ENCODE measurements at regions not wholly inside any gene's neighbourhood (a gene's known extent, or its start where the extent isn't known, plus 50 kb on each side); places are given as distances from the start of the nearest gene placed in this dataset.
"Not testable (repeated sequence)": the region's sequence is repeated elsewhere in the genome, so short reads cannot be mapped to it uniquely, and the experiment has no call there.

DNA sequence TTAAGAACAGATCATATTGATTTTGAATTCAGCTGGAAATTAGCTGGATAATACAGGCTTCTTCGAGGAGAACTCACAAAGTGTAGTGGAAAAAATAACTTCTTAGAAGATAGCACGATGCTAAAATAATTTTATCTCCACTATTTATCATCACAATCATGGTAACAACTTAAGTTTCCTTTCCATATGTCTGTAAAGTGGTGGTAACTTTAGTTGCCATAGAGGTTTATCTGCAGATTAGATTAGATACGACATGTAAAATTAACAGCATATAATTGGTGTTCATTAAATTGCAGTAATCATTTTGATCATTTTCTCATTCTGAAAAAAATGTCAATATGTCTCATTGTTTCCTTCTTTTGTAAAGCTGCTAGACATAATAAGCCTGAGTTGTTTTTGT, 921.5 kb downstream of the KCNT2 start:
- DNase-seq (ENCODE audit: low spot score), result no peak

DNA sequence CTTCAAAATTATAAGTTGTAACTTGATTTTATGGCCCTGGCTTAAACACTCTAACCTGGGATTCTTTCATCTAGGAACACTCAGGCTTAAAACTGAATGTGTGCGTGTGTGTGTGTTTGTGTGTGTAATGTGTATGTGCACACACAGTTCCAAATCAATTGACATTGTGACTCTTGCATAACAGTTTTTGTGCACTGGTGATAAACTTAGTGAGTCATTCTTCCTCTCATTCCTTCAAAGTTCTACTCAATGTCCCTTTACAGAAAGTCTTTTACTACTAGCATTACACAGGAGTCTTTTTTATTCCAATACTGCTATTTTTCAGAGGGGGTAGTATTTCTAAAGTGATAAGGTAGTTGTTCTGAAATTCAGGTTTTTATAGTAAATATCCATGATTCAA, 943.6 kb downstream of the KCNT2 start:
- DNase-seq (ENCODE audit: low spot score), result no peak

DNA sequence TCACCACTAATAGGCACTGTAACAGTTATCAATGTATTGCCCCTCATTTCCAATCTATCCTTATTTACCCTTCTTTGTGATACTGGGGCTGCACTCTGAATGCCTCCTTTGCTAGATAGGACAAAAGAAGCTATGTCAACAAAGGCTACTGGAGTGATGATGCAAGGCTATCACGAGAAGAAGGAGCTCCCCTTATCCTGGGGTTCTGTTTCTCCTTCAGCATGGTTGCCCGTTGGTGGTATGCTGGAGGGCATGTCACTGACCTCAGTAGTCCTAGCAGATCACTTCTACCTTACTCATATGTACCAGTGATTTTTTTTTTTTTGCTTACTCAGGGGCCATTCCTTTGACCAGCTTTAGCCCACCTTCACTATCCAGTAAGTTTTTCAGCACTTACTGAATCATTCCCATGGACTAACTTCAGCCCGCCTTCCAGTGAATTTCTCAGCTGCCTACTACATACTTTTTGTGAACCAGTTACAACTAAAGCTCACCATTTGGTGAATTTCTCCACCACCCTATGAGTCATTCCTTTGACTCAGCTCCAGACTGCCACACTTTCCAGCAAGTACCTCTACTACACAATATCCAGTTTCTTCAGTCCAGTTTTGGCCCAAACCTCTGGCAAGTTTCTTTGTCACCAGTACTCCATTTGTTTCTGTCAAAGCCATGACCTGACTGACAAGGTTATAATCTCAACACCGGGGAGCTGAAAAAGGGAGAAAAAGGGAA, 944.5 kb downstream of the KCNT2 start:
- DNase-seq (ENCODE audit: low spot score), result no peak

DNA sequence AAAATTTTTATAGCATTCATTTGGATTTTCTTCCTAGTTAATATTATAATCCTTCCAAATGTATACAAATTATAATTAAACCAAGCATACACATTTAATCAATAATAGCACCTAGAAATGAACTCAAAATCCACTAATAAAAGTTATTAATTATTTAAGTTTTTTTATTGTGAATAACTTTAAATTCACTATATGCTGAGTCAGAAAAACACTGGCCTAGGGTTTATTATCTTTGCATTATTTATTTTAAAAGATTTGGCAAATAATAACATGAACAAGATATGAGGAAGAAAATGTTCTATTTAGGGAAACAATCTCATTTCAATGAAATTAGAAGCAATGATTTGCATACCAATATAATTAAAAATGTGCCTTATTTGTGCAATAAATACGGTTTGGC, 951.5 kb downstream of the KCNT2 start:
- no peak for DNase-seq (ENCODE audit: low spot score)

DNA sequence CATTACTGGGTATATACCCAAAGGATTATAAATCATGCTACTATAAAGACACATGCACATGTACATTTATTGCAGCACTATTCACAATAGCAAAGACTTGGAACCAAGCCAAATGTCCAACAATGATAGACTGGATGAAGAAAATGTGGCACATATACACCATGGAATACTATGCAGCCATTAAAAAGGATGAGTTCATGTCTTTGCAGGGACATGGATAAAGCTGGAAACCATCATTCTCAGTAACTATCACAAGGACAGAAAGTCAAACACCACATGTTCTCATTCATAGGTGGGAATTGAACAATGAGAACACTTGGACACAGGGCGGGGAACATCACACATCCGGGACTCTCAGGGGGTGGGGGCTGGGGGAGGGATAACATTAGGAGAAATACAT, 959.4 kb downstream of the KCNT2 start:
- not testable (repeated sequence) for DNase-seq (ENCODE audit: low spot score)

DNA sequence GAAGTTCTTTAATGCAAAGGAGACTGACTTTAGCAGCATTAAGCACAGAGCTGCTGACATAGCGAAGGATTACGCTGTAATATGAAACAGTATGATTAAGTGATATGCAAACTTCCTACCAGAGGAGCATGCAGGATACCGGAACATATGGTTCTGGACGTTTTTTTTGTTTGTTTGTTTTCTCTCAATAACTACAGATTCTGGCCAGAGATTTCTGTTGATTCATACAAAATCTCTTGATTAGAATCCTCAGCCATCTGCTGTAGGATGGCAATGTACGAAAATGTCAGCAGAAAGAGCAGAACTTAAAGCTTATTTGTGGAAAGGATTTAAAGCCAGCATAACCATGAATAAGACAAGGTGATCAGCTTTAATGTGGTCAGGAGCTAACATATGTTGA, 970.7 kb downstream of the KCNT2 start:
- no peak for DNase-seq (ENCODE audit: low spot score)

DNA sequence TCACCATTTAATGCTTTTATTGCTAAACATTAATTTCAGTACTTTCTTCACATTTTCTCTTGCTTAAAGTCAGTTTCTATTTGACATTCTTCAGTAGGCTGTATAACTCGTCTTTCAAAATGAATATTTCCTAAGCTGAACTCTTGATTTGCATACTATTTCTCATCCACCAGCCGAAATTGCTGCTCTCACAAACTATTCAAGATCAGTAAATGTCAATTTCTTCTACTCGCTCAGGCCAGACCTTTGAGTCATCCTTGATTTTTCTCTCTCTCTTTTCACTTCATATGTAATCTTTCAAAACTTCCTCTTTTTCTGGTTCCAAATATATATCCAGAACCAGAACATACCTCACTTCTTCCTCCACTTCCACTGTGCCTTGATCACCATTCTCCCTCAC, 990.0 kb downstream of the KCNT2 start:
- DNase-seq (ENCODE audit: low spot score), result no peak

DNA sequence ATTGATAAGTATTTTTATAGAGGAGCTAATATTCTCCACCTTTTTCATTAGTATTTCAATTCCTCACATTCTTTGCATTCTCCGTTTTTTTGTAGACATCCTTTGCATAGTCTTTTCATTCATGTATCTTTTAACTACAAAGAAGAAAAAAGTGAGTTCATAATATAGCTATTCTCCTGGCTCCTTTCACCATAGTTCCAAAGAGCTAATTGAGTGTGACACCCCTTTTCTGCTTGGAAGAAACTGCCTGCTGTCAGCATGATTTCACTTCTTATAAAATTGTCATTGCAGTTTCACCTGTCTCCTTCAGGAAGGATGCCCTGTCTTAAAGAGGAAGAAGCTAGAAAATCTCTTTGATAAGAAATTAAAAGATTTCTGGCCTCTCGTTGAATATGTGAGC, 991.1 kb downstream of the KCNT2 start:
- DNase-seq (ENCODE audit: low spot score), result no peak

DNA sequence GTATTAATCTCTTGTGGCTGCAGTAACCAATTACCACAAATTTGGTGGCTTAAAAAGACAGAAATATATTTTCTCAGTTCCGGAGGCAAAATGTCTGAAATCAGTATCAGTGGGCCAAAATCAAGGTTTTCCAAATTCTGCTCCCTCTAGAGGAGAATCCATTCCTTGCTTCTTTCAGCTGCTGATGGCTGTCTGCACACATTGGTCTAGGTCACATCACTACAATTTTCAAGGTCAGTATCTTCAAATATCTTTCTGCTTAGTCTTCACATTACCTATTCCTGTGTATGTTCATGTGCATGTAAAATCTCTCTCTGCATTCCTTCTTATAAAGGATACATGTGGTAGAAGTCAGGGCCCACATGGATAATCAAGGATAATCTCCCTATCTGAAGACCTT, 999.4 kb downstream of the KCNT2 start:
- DNase-seq (ENCODE audit: low spot score), result no peak

DNA sequence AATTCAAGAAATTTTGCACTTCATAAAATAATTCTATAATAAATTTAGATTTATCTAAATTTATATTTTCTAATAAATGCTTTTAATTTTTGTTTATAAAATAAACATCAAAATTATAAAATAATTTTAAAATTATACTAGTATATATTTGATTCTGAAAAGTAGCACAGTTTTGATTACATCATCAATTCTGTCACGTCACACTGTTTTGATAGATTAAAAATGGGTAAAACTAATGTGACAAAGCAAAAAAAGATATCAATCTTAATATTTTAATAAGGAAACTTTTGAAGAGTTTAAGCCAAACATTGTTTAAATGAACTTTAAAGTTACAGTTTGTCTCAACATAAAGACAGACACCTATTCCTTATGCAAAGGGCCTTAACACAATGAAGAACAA, 1001.8 kb downstream of the KCNT2 start:
- no peak for DNase-seq (ENCODE audit: low spot score)

DNA sequence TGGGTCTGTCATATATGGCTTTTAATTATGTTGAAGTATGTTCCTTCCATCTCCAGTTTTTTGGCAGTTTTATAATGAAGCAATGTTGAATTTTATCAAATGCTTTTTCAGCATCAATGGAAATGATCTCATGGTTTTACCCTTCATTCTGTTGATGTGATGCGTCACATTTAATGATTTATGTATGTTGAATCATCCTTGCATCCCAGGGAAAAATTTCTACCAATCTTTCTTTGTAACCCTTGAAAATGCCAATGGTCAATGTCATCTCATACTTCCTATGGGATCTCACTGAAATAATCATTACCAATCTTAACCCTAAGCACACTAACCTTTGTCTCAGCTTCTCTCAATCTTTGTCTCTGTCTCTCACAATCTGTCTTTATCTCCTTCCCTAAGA, 1004.0 kb downstream of the KCNT2 start:
- DNase-seq (ENCODE audit: low spot score), result no peak

DNA sequence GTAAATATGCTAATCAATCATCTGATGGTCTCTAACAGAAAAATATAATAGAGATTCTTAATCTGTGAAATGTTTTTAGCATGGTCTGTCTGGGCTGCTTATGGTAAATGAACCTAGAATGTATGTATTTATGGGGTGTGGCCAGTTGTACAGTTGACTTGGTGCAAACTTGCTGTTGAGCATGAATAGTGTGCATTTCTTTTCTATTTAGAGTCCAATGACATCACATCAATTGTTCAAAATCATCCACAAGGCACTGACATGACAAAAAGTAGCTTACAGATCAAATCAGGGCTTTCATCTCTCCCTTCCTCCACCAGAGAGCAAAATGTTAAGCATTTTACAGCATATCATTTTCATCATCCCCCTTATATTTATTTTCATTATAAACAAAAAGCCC, 1010.3 kb downstream of the KCNT2 start:
- DNase-seq (ENCODE audit: low spot score), result no peak

DNA sequence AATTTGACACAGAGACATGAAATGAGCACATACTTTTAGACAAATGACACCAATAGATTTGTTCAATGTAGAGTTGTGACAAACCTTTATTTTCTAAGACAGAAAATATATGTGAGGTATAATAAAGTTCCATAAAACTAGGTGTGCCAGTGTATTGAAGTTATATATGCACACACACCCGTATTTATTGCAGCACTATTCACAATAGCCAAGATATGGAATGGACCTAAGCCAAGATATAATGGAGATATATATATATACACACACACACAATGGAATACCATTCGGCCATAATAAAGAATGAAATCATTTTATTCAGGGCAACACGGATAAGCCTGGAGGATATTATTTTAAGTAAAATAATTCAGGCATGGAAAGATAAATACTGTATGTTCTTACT, 1013.5 kb downstream of the KCNT2 start:
- no peak for DNase-seq (ENCODE audit: low spot score)

DNA sequence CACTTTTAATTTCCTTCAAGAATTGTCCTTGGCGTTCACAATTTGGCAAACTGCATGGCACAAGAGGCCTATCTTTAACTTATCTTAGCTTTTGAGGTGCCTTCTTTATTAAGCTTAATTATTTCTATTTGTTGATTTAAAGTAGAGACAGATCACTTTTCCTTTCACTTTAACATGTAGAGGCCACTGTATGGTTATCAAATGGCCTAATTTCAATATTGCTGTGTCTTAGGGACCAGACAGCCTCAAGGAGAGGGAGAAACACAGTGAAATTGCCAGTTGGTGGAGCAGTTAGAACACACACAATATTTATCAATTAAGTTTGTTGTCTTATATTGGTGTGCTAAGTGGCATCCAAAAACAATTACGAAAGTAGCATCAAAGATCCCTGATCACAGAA, 1013.9 kb downstream of the KCNT2 start:
- no peak for DNase-seq (ENCODE audit: low spot score)

DNA sequence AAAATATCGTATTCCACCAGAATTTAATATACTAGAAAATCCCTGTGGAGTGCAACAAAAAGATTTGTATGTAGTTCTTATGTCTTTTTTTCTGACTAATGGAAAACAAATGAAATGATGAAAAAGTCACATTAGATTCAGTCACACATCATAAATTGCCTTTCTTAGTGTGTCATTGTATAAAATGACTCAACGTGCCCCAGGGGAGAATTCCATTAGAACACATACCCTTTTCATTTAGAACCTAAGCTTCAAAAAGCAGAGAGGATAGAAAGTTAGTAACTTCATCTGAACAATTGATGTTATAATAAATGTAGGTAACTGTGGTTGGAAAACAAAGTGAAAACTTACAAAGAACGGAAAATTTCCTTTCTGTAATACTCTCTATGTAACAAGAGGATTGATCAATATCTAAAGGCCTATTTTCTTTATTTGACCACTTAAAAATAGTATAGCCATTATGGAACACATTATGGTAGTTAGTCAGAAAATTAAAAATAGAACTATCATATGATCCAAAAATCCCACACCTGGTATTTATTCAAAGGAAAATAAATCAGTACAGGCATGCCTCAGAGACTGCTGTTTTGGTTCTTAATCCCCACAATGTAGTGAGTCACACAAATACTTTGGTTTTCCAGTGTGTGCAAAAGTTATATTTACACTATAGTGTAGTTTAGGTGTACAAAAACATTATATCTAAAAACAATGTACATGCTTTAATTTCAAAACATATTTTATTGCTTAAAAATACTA, 1016.1 kb downstream of the KCNT2 start:
- DNase-seq (ENCODE audit: low spot score), result no peak

DNA sequence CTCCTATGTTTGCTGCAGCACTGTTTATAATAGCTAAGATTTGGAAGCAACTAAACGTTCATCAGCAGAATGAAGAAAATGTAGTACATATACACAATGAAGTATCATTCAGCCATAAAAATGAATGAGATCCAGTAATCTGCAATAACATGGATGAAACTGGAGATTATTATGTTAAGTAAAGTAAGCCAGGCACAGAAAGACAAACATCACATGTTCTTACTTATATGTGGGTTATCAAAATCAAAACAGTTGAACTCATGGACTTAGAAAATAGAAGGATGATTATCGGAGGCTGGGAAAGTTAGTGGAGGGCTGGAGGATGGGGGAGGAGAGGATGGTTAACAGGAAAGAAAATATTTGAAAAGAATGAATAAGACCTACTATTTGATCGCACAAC, 1017.6 kb downstream of the KCNT2 start:
- DNase-seq (ENCODE audit: low spot score), result no peak

DNA sequence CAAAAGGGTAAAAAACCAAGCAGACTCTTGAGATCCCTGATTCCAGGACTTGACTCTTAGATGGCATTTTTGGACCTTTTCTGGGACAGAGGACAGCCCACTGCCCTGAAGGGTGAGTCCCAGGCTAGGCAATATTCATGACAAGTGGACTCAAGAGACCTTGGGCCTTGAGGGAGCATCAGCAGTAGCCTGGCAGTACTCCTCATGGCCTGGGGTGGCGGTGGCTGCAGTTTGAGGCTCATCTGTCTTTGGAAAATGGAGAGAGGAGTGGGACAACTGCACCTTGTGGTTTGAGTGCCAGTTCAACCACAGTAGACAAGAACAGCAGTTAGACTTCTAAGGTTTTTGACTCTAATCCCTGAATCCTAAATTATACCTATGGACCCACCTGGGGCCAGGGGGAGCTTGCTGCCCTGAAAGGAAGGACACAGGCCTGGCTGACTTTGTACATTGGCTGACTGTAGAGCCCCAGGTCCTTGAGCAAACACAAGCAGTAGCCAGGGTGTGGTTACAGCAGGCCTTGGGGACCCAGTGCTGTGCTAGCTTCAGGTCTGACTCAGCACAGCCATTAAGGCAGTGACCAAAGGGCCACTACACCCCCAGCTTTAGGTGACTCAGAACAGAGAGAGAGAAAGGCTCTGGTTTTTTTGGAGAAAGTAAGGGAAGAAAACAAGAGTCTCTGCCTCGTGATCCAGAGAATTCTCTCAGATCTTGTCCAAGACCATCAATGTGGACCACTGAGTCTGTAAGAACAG, 1023.2 kb downstream of the KCNT2 start:
- no peak for DNase-seq (ENCODE audit: low spot score)

DNA sequence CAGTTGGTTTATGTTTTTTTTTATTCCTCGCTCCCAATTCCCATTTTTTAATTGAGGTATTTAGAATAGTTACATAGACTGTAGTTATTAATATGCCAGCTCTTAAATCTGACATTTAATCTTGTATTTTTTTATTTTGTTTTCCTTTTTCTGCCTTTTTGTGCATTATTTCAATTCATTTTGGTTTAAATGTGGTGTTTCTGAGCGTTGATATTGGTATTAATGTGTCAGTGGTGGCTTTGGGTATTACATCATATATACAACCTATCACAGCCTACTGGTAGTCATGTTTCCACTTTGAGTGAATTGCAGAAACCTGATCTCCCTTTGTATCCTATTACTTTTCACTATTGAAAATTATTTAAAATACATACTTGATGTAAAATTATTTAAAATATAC, 1027.3 kb downstream of the KCNT2 start:
- no peak for DNase-seq (ENCODE audit: low spot score)

DNA sequence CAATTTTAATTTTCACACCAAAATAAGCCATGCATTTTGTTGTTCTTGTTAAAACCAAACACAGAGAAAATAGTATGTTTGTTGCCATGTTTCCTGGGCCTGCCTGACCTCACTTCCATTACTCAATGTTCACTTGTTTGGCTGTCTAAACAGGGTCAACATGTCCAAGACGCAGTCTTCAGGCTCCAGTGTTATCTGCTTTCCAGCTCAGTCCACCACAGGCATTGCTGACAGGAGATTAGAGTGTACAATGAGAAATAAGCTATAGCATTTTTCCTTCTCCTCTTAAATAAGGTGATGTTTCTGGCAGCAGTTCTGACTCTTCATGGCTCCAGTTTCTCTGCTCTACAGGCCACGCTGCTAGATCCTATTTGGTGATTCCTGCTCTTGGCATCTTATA, 1030.5 kb downstream of the KCNT2 start:
- no peak for DNase-seq (ENCODE audit: low spot score)

DNA sequence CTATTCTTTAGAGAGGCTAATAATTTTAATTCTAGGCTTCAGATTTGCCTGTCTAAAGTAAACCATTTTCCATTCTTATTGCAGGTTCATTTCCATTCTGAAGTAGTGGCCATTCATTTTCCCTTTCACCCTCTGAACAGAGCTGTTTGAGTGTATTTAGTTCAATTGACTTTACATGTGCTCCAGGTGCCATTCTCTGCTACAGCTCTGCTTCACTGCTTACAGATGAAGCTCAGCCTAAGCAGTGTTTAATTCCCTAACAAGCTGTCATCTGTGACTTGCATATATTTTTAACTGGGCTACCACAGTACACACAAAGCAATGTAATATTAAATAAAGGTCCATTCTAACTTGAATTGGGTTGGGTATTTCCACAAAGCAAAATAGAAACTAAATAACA, 1031.6 kb downstream of the KCNT2 start:
- no peak for DNase-seq (ENCODE audit: low spot score)

DNA sequence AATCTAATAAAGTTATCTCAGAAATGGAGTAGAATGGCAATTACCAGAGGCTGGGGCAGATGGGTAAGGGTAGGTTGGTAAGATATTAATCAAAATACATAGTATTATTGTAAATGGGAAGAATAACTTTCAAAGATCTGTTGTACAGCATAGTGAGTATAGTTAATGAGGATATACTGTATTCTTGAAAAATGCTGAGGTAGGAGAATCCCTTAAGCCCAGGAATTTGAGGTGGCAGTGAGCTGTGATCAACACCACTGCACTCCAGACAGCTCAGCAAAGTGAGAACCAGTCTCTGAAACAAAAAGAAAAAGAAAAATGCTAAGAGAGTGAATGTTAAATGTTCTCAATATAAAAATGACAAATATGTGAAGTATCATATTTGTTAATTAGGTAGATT, 1033.7 kb downstream of the KCNT2 start:
- DNase-seq (ENCODE audit: low spot score), result no peak

DNA sequence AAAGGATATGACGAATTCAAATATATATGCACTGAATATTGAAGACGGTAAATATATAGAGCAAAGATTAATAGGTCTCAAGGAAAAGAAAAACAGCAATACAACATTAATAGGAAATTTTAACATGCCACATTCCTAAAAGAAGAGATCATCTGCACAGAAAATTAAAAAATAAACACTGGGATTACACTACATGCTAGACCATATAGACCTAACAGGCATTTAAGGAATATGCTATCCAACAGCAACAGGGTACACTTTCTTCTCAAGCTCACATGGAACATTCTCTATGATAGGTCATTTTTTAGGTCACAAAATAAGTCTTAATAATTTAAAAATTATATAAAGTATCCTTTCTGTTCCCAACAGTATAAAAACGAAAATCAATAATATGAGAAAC, 1038.3 kb downstream of the KCNT2 start:
- DNase-seq (ENCODE audit: low spot score), result no peak

DNA sequence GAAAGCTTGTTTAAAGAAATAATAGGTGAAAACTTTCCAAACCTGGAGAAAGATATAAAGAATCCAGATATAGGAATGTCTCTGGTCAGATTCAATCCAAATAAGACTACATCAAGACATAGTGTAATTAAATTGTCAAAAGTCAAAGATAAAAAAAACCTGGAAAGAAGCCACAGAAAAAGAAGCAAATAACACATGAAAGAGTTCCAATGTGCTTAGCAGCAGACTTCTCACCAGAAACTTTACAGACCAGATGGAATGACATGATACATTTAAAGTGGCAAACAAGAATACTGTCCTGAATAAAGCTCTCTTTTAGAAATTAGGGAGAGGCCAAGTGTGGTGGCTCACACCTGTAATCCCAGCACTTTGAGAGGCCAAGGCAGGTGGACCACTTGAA, 1039.9 kb downstream of the KCNT2 start:
- no peak for DNase-seq (ENCODE audit: low spot score)
